Ascending aorta (tissue), 2 donors: ENCODE measurements at regions not wholly inside any gene's neighbourhood (a gene's known extent, or its start where the extent isn't known, plus 50 kb on each side); places are given as distances from the start of the nearest gene placed in this dataset.
A peak's percentile ranks its signal among the peaks of the same experiment; 100 is the strongest.

Source experiments
- DNase-seq, 2 donors: peaks; one replicate each; pipeline ENCODE4 v3.0.0-alpha.2; 2019; ENCODE audit warnings: low spot score in 2 of 2
- H3K27ac ChIP-seq, 2 donors: fragments of 200-600 bp; sonication (generic); one replicate each; pipeline ENCODE4 v1.5.1; 2016 to 2017; ENCODE audit warnings: mild to moderate bottlenecking in 1 of 2
- H3K27me3 ChIP-seq: fragments of 200-600 bp; sonication (generic); one replicate; pipeline ENCODE4 v1.5.1; 2017
- H3K36me3 ChIP-seq, 2 donors: fragments of 200-600 bp; sonication (generic); one replicate each; pipeline ENCODE4 v1.5.1; 2016
- H3K4me1 ChIP-seq, 2 donors: fragments of 200-600 bp; sonication (generic); one replicate each; pipeline ENCODE4 v1.5.1; 2016 to 2017; ENCODE audit warnings: mild to moderate bottlenecking in 1 of 2
- H3K4me3 ChIP-seq, 2 donors: fragments of 200-600 bp; sonication (generic); one replicate each; pipeline ENCODE4 v1.5.1; 2016 to 2017; ENCODE audit warnings: mild to moderate bottlenecking in 1 of 2
- H3K9me3 ChIP-seq, 2 donors: fragments of 200-600 bp; sonication (generic); one replicate each; pipeline ENCODE4 v1.5.1; 2016
- CTCF ChIP-seq, 3 experiments: fragments of 200-600 bp in 2 of 3; fragments of 450-650 bp in 1 of 3; sonication (generic) in 2 of 3; IDR thresholded peaks; one replicate each; pipeline ENCODE4 v1.5.1; 2016 to 2019; ENCODE audit warnings: antibody characterized with exemption in 3 of 3, mild to moderate bottlenecking in 1 of 3, moderate library complexity in 1 of 3
- intact Hi-C: fragments of 100-400 bp; cut with DNase I; formaldehyde crosslinking; loops from one replicate; pipeline ENCODE4 v1.15.1; 2023

DNA sequence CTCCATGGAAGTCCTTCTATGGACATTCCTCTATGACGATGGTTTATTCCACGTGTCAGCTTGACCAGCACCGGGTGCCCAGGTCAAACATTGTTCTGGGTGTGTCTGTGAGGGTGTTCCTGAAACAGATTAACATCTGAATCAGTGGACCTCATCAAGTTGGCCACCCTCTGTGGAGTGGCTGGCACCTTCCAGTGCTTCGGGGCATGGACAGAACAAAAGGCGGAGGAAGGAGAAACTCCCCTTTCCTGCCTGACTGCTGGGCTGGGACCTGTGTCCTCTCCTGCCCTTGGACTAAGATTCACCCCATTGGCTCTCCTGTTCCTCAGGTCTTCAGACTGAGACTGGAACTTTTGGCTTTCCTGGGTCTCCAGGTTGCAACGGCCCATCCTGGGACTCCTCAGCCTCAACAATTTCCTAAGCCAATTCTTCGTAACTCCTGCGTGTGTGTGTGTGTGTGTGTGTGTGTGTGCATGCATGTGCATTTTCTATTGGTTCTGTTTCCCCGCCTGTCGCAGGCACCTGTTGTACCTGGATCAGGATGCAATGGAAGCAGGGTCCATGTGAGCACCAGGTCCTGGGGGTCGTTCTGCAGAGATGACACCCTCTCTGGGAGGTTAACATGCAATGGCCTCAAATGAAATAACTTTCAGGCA is 357.2 kb upstream of the SALL3 start:
- no peaks in the 10 kb centered on the region for H3K4me1 ChIP-seq
- no peak for DNase-seq
- H3K27me3 ChIP-seq, result no peaks in the 10 kb centered on the region
- TF ChIP-seq CTCF (IDR thresholded peaks at IDR 0.05), result no peak
- H3K9me3 ChIP-seq, result no peaks in the 10 kb centered on the region
- no peak overlapping the region for H3K4me3 ChIP-seq
- no peak overlapping the region for H3K27ac ChIP-seq
- intact Hi-C loops, result no loop called here
- no peaks in the 10 kb centered on the region for H3K36me3 ChIP-seq

GRCh38 chr18:78622907-78623541 is 356.6 kb upstream of the SALL3 start:
- Histone ChIP-seq H3K9me3 (no peaks in the 10 kb centered on the region), H3K4me1 (no peaks in the 10 kb centered on the region), H3K4me3 (no peak overlapping the region), H3K36me3 (no peaks in the 10 kb centered on the region), H3K27ac (no peak overlapping the region), H3K27me3 (no peaks in the 10 kb centered on the region)
- intact Hi-C loops, result no loop called here
- no peak for TF ChIP-seq CTCF (IDR thresholded peaks at IDR 0.05)
- DNase-seq, result peak in 1 of 2 donors; percentile 19

GRCh38 chr18:78624646-78625279 is 354.9 kb upstream of the SALL3 start:
- peak in 1 of 2 donors; percentile 53 for DNase-seq
- Histone ChIP-seq H3K27me3 (no peaks in the 10 kb centered on the region), H3K27ac (no peak overlapping the region), H3K4me3 (no peak overlapping the region), H3K4me1 (no peaks in the 10 kb centered on the region), H3K9me3 (no peaks in the 10 kb centered on the region), H3K36me3 (no peaks in the 10 kb centered on the region)
- intact Hi-C loops, result no loop called here
- TF ChIP-seq CTCF (IDR thresholded peaks at IDR 0.05), result no peak

DNA sequence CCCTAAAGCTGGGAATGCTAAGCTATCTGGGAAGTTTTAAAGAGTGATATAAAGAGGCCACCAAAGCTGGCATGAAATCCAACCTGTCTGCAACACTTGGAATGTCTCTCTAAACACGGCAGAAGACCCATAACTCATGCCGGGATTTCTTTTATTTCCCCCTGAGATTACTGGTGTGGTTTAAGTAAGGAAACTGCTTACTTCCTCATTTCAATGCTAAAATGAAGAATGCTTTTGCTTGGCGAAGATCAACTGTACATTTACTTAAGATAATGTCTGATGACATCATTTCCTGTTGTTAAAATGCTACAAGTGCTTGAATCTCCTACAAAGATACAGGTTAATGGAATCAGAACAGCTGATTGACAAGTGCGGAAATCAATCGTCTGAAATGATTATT is 353.8 kb upstream of the SALL3 start:
- intact Hi-C loops, result no loop called here
- Histone ChIP-seq H3K27me3 (no peaks in the 10 kb centered on the region), H3K36me3 (no peaks in the 10 kb centered on the region), H3K9me3 (no peaks in the 10 kb centered on the region), H3K27ac (no peak overlapping the region), H3K4me1 (no peaks in the 10 kb centered on the region), H3K4me3 (no peak overlapping the region)
- TF ChIP-seq CTCF (IDR thresholded peaks at IDR 0.05), result no peak
- no peak for DNase-seq

DNA sequence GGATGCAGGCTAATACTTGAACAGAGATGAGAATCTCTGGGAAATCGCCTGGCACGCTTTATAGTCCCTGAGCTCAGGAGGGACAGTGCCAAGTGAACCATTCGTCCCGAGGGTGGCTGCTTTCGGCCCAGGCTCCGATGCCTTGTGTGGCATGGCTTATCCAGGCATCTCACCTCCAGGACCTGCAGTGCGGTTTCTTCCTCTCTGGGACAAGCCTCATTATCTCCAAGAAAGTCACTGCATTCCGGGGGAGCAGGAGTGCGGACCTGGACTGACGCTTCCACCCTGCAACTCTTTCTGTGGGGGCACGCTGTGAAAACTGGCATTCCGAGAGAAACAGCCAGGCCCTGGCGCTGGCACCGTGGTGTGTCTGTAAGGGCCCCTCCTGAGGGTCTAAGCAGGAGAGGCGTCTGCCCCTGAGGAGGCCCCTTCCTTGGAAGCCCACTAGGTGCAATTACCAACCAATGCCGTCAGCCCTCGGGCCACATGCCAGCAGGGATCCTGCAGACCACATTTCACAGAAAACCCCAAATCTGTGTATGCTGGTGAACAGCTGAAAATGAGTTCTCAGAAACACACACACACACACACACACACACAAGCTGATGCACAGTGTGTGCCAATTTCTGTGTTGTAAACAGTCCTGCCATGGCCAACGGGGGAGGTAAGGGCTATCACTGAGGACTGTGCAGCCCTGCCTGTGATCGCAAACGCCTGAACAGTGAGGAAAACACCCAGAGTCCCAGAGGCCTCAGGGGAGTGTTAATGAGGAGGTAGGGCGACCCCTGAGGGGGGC is 351.9 kb upstream of the SALL3 start:
- peak in 1 of 2 donors; percentile 34 for DNase-seq
- Histone ChIP-seq H3K9me3 (no peaks in the 10 kb centered on the region), H3K27me3 (no peaks in the 10 kb centered on the region), H3K27ac (no peak overlapping the region), H3K4me3 (no peak overlapping the region), H3K36me3 (no peaks in the 10 kb centered on the region), H3K4me1 (no peaks in the 10 kb centered on the region)
- TF ChIP-seq CTCF (IDR thresholded peaks at IDR 0.05), result no peak
- intact Hi-C loops, result no loop called here
